Ishikawa (cell line): ENCODE measurements at regions not wholly inside any gene's neighbourhood (a gene's known extent, or its start where the extent isn't known, plus 50 kb on each side); places are given as distances from the start of the nearest gene placed in this dataset.

Experiments used
- CEBPB ChIP-seq: IDR thresholded peaks from 2 replicates; pipeline ENCODE4 v1.6.1; 2012
- CREB1 ChIP-seq: IDR thresholded peaks from 2 replicates; pipeline ENCODE4 v1.6.1; 2012; ENCODE audit warnings: low read depth
- EGR1 ChIP-seq: IDR thresholded peaks from 2 replicates; pipeline ENCODE4 v1.6.1; 2012
- EP300 ChIP-seq: IDR thresholded peaks from 2 replicates; pipeline ENCODE4 v1.6.1; 2012; ENCODE audit warnings: borderline replicate concordance
- FOXM1 ChIP-seq: IDR thresholded peaks from 2 replicates; pipeline ENCODE4 v1.6.1; 2012; ENCODE audit warnings: low read depth, borderline replicate concordance
- MAX ChIP-seq: IDR thresholded peaks from 2 replicates; pipeline ENCODE4 v1.6.1; 2012
- NFIC ChIP-seq: IDR thresholded peaks from 2 replicates; pipeline ENCODE4 v1.6.1; 2012
- RAD21 ChIP-seq: IDR thresholded peaks from 2 replicates; pipeline ENCODE4 v1.6.1; 2012; ENCODE audit warnings: low read depth
- REST ChIP-seq: IDR thresholded peaks from 2 replicates; pipeline ENCODE4 v1.6.1; 2012; ENCODE audit warnings: low read depth, mild to moderate bottlenecking
- TAF1 ChIP-seq: IDR thresholded peaks from 2 replicates; pipeline ENCODE4 v1.6.1; 2012; ENCODE audit warnings: low read depth, mild to moderate bottlenecking
- TCF12 ChIP-seq: IDR thresholded peaks from 2 replicates; pipeline ENCODE4 v1.6.1; 2012; ENCODE audit warnings: low read depth
- TEAD4 ChIP-seq: IDR thresholded peaks from 2 replicates; pipeline ENCODE4 v1.6.1; 2012
- YY1 ChIP-seq: IDR thresholded peaks from 2 replicates; pipeline ENCODE4 v1.6.1; 2012; ENCODE audit warnings: low read depth
- ZBTB7A ChIP-seq: IDR thresholded peaks from 2 replicates; pipeline ENCODE4 v1.6.1; 2012; ENCODE audit warnings: low read depth
- TF ChIP-seq, protein P1 (sequence below): IDR thresholded peaks from 2 replicates; pipeline ENCODE4 v1.6.1; 2012

DNA sequence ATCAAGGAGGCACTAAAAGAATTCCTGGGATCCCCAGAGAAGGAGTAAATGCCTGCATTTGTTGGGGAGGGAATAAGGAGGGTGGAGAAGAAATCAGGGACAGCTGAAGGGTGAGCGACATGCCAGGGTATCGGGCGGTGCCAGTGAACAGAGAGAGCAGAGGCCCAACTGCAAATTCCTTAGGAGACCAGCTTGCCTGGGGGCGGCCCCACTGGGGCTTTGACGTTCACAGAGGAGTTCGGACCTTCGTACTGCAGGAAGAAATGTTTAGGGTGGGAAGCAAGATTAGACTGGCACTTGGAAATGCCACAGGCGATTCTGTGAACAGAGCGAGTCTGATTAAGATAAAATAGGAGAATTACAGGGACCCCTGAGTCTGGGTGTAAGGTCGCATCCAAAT, 65.1 kb upstream of the FGF3 start:
- no peak for TF ChIP-seq EP300
- TF ChIP-seq CEBPB: no peak
- no peak for TF ChIP-seq EGR1
- TF ChIP-seq, protein P1, sequence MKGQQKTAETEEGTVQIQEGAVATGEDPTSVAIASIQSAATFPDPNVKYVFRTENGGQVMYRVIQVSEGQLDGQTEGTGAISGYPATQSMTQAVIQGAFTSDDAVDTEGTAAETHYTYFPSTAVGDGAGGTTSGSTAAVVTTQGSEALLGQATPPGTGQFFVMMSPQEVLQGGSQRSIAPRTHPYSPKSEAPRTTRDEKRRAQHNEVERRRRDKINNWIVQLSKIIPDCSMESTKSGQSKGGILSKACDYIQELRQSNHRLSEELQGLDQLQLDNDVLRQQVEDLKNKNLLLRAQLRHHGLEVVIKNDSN: no peak
- no peak for TF ChIP-seq REST
- no peak for TF ChIP-seq TEAD4
- TF ChIP-seq TAF1: no peak
- no peak for TF ChIP-seq ZBTB7A
- TF ChIP-seq NFIC: no peak
- no peak for TF ChIP-seq FOXM1
- TF ChIP-seq CREB1: no peak
- TF ChIP-seq YY1: no peak
- TF ChIP-seq MAX: no peak
- no peak for TF ChIP-seq TCF12
- no peak for TF ChIP-seq RAD21

DNA sequence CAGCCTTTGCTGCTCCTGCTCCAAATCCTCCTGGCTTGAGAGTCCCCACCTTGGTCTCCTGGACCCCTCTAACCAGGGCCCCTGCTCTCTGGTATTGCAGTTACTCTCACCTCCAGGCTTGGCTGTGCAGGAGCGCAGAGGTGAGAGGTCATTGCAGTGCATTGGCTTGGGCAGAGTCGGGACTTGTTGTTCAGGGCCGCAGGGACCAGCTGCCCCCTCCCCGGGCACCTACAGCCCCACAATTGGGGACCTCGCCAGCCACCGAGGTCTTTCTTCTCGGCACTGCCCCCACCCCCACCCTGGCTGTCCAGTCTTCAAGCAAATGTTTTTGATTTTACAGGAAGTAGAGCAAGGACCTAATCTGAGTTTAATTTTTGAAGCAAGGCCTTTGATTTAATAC, 65.5 kb upstream of the FGF3 start:
- TF ChIP-seq FOXM1 (no peak), REST (no peak), EP300 (no peak), RAD21 (no peak), YY1 (no peak), TAF1 (no peak)
- TF ChIP-seq, protein P1: no peak

- TF ChIP-seq EP300: no peak
- TF ChIP-seq TEAD4: no peak
- TF ChIP-seq MAX: no peak
- no peak for TF ChIP-seq FOXM1
- TF ChIP-seq, protein P1: no peak
- TF ChIP-seq YY1: no peak
- no peak for TF ChIP-seq ZBTB7A
- no peak for TF ChIP-seq RAD21
- TF ChIP-seq CEBPB: no peak
- TF ChIP-seq TAF1: no peak
- TF ChIP-seq EGR1: no peak
- TF ChIP-seq TCF12: no peak
These were observed 68.1 kb upstream of the FGF3 start for GRCh38 chr11:69887330-69887729.

GRCh38 chr11:69887841-69888427, 68.7 kb upstream of the FGF3 start:
- TF ChIP-seq EP300: no peak
- TF ChIP-seq CREB1: no peak
- TF ChIP-seq TCF12: no peak
- TF ChIP-seq, protein P1: no peak
- TF ChIP-seq REST: no peak
- TF ChIP-seq TAF1: no peak
- TF ChIP-seq RAD21: no peak
